ENCODE measurements at regions not wholly inside any gene's neighbourhood (a gene's known extent, or its start where the extent isn't known, plus 50 kb on each side); places are given as distances from the start of the nearest gene placed in this dataset.

GRCh38 chr10:118508355-118508754 is 87.1 kb downstream of the PRLHR start:
- TF ChIP-seq POLR2AphosphoS5 (IDR thresholded peaks at IDR 0.05; ENCODE audit: low read depth, low read length) (no peak), CTCF (IDR thresholded peaks at IDR 0.05) (no peak)
